IMR-90 (cell line): ENCODE measurements at regions not wholly inside any gene's neighbourhood (a gene's known extent, or its start where the extent isn't known, plus 50 kb on each side); places are given as distances from the start of the nearest gene placed in this dataset.

Experiments used
- ATAC-seq: fragments of 200-7000 bp; cut with Tn5 transposase; 2 replicates; pipeline ENCODE4 v1.9.1; 2020; ENCODE audit warnings: low read depth, mild to moderate bottlenecking, moderate library complexity
- BruUV-seq: library from RNA; stranded (reverse); fragments of 400-500 nt; replicated peaks from 2 replicates; lab custom pipeline; 2021; lab: Mats Ljungman, UMichigan
- CTCF ChIA-PET: fragments of 300-600 bp; formaldehyde crosslinking; extraction: SDS; loops from one replicate; lab custom pipeline; 2021; ENCODE audit warnings: antibody characterized with exemption; lab: Yijun Ruan, JAX
- POLR2A ChIA-PET: fragments of 300-600 bp; sonication (Branson Sonifier 250); formaldehyde crosslinking; loops from one replicate; lab custom pipeline; 2022; ENCODE audit warnings: antibody characterized with exemption; ENCODE audit not compliant: unreplicated experiment; lab: Charles Lee
- DNase-seq: peaks from one replicate; pipeline ENCODE4 v3.0.0; 2013
- H2AFZ ChIP-seq: replicated peaks from 2 replicates; pipeline ENCODE3; 2013; ENCODE audit warnings: low read length, mild to moderate bottlenecking; ENCODE audit not compliant: poor library complexity
- H2AK5ac ChIP-seq: 2 replicates; pipeline ENCODE4 v1.6.1; 2013; ENCODE audit warnings: low read depth, low read length, inconsistent platforms
- H2AK9ac ChIP-seq: replicated peaks from 2 replicates; pipeline ENCODE3; 2013; ENCODE audit warnings: mild to moderate bottlenecking, low read depth, low read length, moderate library complexity; ENCODE audit not compliant: poor library complexity
- H2BK120ac ChIP-seq: 2 replicates; pipeline ENCODE4 v1.6.1; 2013; ENCODE audit warnings: low read depth, low read length, inconsistent platforms
- H2BK15ac ChIP-seq: 3 replicates; pipeline ENCODE4 v1.6.1; 2013; ENCODE audit warnings: low read depth, low read length, inconsistent platforms
- H2BK20ac ChIP-seq: 2 replicates; pipeline ENCODE4 v1.6.1; 2013; ENCODE audit warnings: low read depth, mild to moderate bottlenecking, inconsistent platforms, low read length, moderate library complexity
- H2BK5ac ChIP-seq: 2 replicates; pipeline ENCODE4 v1.6.1; 2013; ENCODE audit warnings: mild to moderate bottlenecking, low read depth, low read length, inconsistent platforms; ENCODE audit not compliant: poor library complexity, severe bottlenecking
- H3K14ac ChIP-seq: replicated peaks from 2 replicates; pipeline ENCODE4 v1.6.1; 2013; ENCODE audit warnings: low read depth, low read length, inconsistent platforms
- H3K18ac ChIP-seq: 2 replicates; pipeline ENCODE4 v1.6.1; 2013; ENCODE audit warnings: low read depth, low read length, control low read depth
- H3K23ac ChIP-seq: 2 replicates; pipeline ENCODE4 v1.6.1; 2013; ENCODE audit warnings: low read depth, low read length, inconsistent platforms
- H3K27ac ChIP-seq: 2 replicates; pipeline ENCODE4 v1.5.1; 2013; ENCODE audit warnings: mild to moderate bottlenecking, control low read depth, low read length; ENCODE audit not compliant: insufficient read depth
- H3K27me3 ChIP-seq: 2 replicates; pipeline ENCODE4 v1.6.1; 2013; ENCODE audit warnings: low read length; ENCODE audit not compliant: control insufficient read depth, insufficient read depth
- H3K36me3 ChIP-seq: 2 replicates; pipeline ENCODE4 v1.6.1; 2013; ENCODE audit warnings: low read length, mixed read lengths; ENCODE audit not compliant: control insufficient read depth, insufficient read depth
- H3K4ac ChIP-seq: 2 replicates; pipeline ENCODE4 v1.6.1; 2013; ENCODE audit warnings: low read depth, low read length, inconsistent platforms
- H3K4me1 ChIP-seq: 2 replicates; pipeline ENCODE4 v1.6.1; 2013; ENCODE audit warnings: low read length, mixed read lengths; ENCODE audit not compliant: control insufficient read depth, insufficient read depth
- H3K4me2 ChIP-seq: 2 replicates; pipeline ENCODE4 v1.6.1; 2013; ENCODE audit warnings: low read depth, mild to moderate bottlenecking, control low read depth, low read length, moderate library complexity
- H3K4me3 ChIP-seq: 2 replicates; pipeline ENCODE4 v1.5.1; 2013; ENCODE audit warnings: low read depth, mild to moderate bottlenecking, control low read depth, low read length, moderate library complexity; ENCODE audit not compliant: insufficient read depth
- H3K56ac ChIP-seq: 2 replicates; pipeline ENCODE4 v1.6.1; 2013; ENCODE audit warnings: low read length, inconsistent platforms; ENCODE audit not compliant: insufficient read depth; ENCODE audit errors: extremely low read depth
- H3K79me1 ChIP-seq, 2 experiments: 2 replicates each; pipeline ENCODE4 v1.6.1; 2013; ENCODE audit warnings: low read length in 2 of 2, inconsistent platforms in 1 of 2, low read depth in 1 of 2
- H3K9ac ChIP-seq: 2 replicates; pipeline ENCODE4 v1.6.1; 2013; ENCODE audit warnings: low read depth, low read length, control low read depth
- H3K9me1 ChIP-seq: 2 replicates; pipeline ENCODE4 v1.6.1; 2013; ENCODE audit warnings: low read length, inconsistent platforms; ENCODE audit not compliant: insufficient read depth
- H3K9me3 ChIP-seq: 2 replicates; pipeline ENCODE4 v1.6.1; 2013; ENCODE audit warnings: low read length; ENCODE audit not compliant: control insufficient read depth, insufficient read depth
- H4K20me1 ChIP-seq: 2 replicates; pipeline ENCODE4 v1.6.1; 2013; ENCODE audit warnings: low read length, inconsistent platforms; ENCODE audit not compliant: insufficient read depth
- H4K5ac ChIP-seq: 2 replicates; pipeline ENCODE4 v1.6.1; 2013; ENCODE audit warnings: mild to moderate bottlenecking, low read depth, low read length, control low read depth
- H4K8ac ChIP-seq, 2 experiments: 2 replicates each; pipeline ENCODE4 v1.6.1; 2013; ENCODE audit warnings: low read depth in 2 of 2, low read length in 2 of 2, control low read depth in 1 of 2, inconsistent platforms in 1 of 2
- H4K91ac ChIP-seq: 2 replicates; pipeline ENCODE4 v1.6.1; 2013; ENCODE audit warnings: low read depth, low read length, inconsistent platforms; ENCODE audit not compliant: insufficient read depth
- BHLHE40 ChIP-seq: fragments of 150-350 bp; IDR thresholded peaks from 2 replicates; pipeline ENCODE4 v1.6.1; 2016; ENCODE audit warnings: mild to moderate bottlenecking, low read depth, low read length
- CHD1 ChIP-seq: IDR thresholded peaks from 2 replicates; pipeline ENCODE4 v1.6.1; 2012; ENCODE audit warnings: low read depth, low read length, improper control_type of control experiment
- MAZ ChIP-seq: IDR thresholded peaks from 2 replicates; pipeline ENCODE4 v1.6.1; 2012; ENCODE audit warnings: low read depth, mild to moderate bottlenecking, low read length, improper control_type of control experiment, moderate library complexity, borderline replicate concordance
- MXI1 ChIP-seq: IDR thresholded peaks from 2 replicates; pipeline ENCODE4 v1.6.1; 2012; ENCODE audit warnings: low read depth, mild to moderate bottlenecking, low read length, moderate library complexity, borderline replicate concordance
- NFE2L2 ChIP-seq: fragments of 150-350 bp; IDR thresholded peaks from 2 replicates; pipeline ENCODE4 v1.6.1; 2016; ENCODE audit warnings: low read depth, mild to moderate bottlenecking, low read length
- RAD21 ChIP-seq: IDR thresholded peaks from 2 replicates; pipeline ENCODE4 v1.6.1; 2012; ENCODE audit warnings: low read length, improper control_type of control experiment
- RFX5 ChIP-seq: IDR thresholded peaks from 2 replicates; pipeline ENCODE4 v1.8.0; 2012; ENCODE audit warnings: low read depth, mild to moderate bottlenecking, low read length, moderate library complexity
- USF2 ChIP-seq: fragments of 150-350 bp; IDR thresholded peaks from 2 replicates; pipeline ENCODE4 v1.6.1; 2017; ENCODE audit warnings: mild to moderate bottlenecking, antibody characterized with exemption, low read length, low read depth
- WGBS, 2 experiments: methylation state at CpG; one replicate each; pipeline versions ENCODE4 v1.1.5 to v1.1.7; 2013; ENCODE audit warnings: missing lambda C conversion rate in 2 of 2; ENCODE audit not compliant: insufficient read length in 1 of 2; ENCODE audit errors: extremely low coverage in 2 of 2; 5-methylcytosine and 5-hydroxymethylcytosine counted together
- dilution Hi-C: fragments of 300-500 bp; cut with HindIII; formaldehyde crosslinking; loops from one replicate; pipeline ENCODE4 v1.14.3; 2018; ENCODE audit warnings: low sequenced_read_pairs; ENCODE audit not compliant: unreplicated experiment
- in situ Hi-C: fragments of 300-500 bp; cut with MboI; formaldehyde crosslinking; loops from 3 replicates; pipeline ENCODE4 v1.14.3; 2019; ENCODE audit warnings: low sequenced_read_pairs, inconsistent platforms, mixed read lengths
- intact Hi-C: fragments of 100-400 bp; cut with micrococcal nuclease; formaldehyde crosslinking; loops from 2 replicates; pipeline ENCODE4 v1.10.0; 2022
- TF ChIP-seq, protein P1 (sequence below): fragments of 150-350 bp; IDR thresholded peaks from 2 replicates; pipeline ENCODE4 v1.6.1; 2016; ENCODE audit warnings: low read depth, mild to moderate bottlenecking, low read length, moderate library complexity, borderline replicate concordance

GRCh38 chr4:103892586-103892985 lies 172.8 kb upstream of the TACR3 start:
- intact Hi-C loops (no loop called here), dilution Hi-C loops (no loop called here), in situ Hi-C loops (no loop called here)
- H2BK120ac ChIP-seq = no peak overlapping the region
- CTCF ChIA-PET = interaction anchor here (0.6 kb wide), 1 partner anchor 85 kb away, joined by 7 read pairs; no protein-coding TSS in a partner anchor
- no peak overlapping the region for H2BK15ac ChIP-seq
- no peak overlapping the region for H3K27ac ChIP-seq
- no CpG with 5 or more reads among the region's 3 CpGs for WGBS, 2 experiments
- H3K9me3 ChIP-seq = peaks cover 8% of the 10 kb centered on the region; the same call in 1 of the 2 replicates
- H3K56ac ChIP-seq = no peak overlapping the region
- H3K9ac ChIP-seq = no peak overlapping the region
- H3K14ac ChIP-seq = no peak overlapping the region
- H2AK5ac ChIP-seq = no peak overlapping the region
- no peak for ATAC-seq
- H2AK9ac ChIP-seq = no peak overlapping the region
- DNase-seq = no peak
- H3K4ac ChIP-seq = no peak overlapping the region
- no peak overlapping the region for H4K8ac ChIP-seq
- H3K9me1 ChIP-seq = no peaks in the 10 kb centered on the region
- no peak overlapping the region for H2BK5ac ChIP-seq
- H3K18ac ChIP-seq = no peak overlapping the region
- H4K91ac ChIP-seq = no peak overlapping the region
- H3K36me3 ChIP-seq = no peaks in the 10 kb centered on the region
- BruUV-seq = no TSS peak
- no peak overlapping the region for H2AFZ ChIP-seq
- no peak overlapping the region for H4K5ac ChIP-seq
- H3K27me3 ChIP-seq = no peaks in the 10 kb centered on the region
- H3K4me1 ChIP-seq = no peaks in the 10 kb centered on the region
- no peak overlapping the region for H3K23ac ChIP-seq
- TF ChIP-seq NFE2L2 (no peak), CHD1 (no peak), MAZ (no peak), RAD21 (no peak), USF2 (no peak), BHLHE40 (no peak), MXI1 (no peak), RFX5 (no peak)
- TF ChIP-seq, protein P1, sequence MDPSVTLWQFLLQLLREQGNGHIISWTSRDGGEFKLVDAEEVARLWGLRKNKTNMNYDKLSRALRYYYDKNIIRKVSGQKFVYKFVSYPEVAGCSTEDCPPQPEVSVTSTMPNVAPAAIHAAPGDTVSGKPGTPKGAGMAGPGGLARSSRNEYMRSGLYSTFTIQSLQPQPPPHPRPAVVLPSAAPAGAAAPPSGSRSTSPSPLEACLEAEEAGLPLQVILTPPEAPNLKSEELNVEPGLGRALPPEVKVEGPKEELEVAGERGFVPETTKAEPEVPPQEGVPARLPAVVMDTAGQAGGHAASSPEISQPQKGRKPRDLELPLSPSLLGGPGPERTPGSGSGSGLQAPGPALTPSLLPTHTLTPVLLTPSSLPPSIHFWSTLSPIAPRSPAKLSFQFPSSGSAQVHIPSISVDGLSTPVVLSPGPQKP = no peak
- no peak overlapping the region for H2BK20ac ChIP-seq
- POLR2A ChIA-PET = no interaction called here
- no peaks in the 10 kb centered on the region for H3K79me1 ChIP-seq
- no peak overlapping the region for H3K4me3 ChIP-seq
- H3K4me2 ChIP-seq = no peak overlapping the region
- H4K20me1 ChIP-seq = no peaks in the 10 kb centered on the region
